Activated T-cell treated with anti-CD3 and anti-CD28 coated beads, Interleukin-2, amount 50 U/mL, for 24 hours (primary cell): ENCODE measurements at regions not wholly inside any gene's neighbourhood (a gene's known extent, or its start where the extent isn't known, plus 50 kb on each side); places are given as distances from the start of the nearest gene placed in this dataset.
"Not testable (repeated sequence)": the region's sequence is repeated elsewhere in the genome, so short reads cannot be mapped to it uniquely, and the experiment has no call there.

ENCODE experiments used
- DNase-seq: peaks from one replicate; pipeline ENCODE4 v3.0.0-alpha.2; 2020
- H3K27ac Mint-ChIP-seq: 2 replicates; pipeline ENCODE4 v1.8.0; 2020; ENCODE audit warnings: mild to moderate bottlenecking, mixed read lengths
- H3K27me3 Mint-ChIP-seq: 2 replicates; pipeline ENCODE4 v1.8.0; 2020; ENCODE audit warnings: mixed read lengths
- H3K36me3 Mint-ChIP-seq: 2 replicates; pipeline ENCODE4 v1.8.0; 2020; ENCODE audit warnings: low read depth, mixed read lengths
- H3K4me1 Mint-ChIP-seq: 2 replicates; pipeline ENCODE4 v1.8.0; 2020; ENCODE audit warnings: low read depth, mixed read lengths
- H3K4me3 Mint-ChIP-seq: 2 replicates; pipeline ENCODE4 v1.8.0; 2020; ENCODE audit warnings: mild to moderate bottlenecking, moderate library complexity, mixed read lengths
- H3K9me3 Mint-ChIP-seq: 2 replicates; pipeline ENCODE4 v1.8.0; 2020; ENCODE audit warnings: mixed read lengths

- Mint-ChIP-seq H3K27me3 (no peaks in the 10 kb centered on the region), H3K4me1 (no peaks in the 10 kb centered on the region), H3K27ac (no peak overlapping the region), H3K36me3 (no peaks in the 10 kb centered on the region), H3K4me3 (no peak overlapping the region), H3K9me3 (no peaks in the 10 kb centered on the region)
- DNase-seq: no peak
Measured at GRCh38 chr10:35827783-35828182, 185.7 kb upstream of the FZD8 start.

DNA sequence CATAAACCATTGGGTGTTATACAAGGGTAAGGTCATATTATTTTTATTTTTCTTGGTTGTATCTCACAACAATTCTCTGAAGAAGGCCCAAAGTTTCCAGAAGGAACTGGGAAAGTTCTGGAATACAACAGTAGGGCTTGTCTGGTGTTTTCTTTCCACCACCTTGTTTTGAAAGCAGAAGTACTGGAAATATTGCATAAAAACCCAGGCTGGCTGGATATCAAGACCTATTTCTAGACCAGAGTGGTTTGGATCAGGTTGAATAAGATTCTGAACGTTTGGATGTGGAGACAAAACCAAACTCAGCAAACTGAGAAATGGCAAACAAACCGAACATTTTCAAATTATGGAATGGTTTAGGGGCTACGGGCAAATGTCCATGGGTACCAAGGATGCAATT lies 182.6 kb upstream of the FZD8 start:
- no peak overlapping the region for H3K27ac Mint-ChIP-seq
- no peak overlapping the region for H3K4me3 Mint-ChIP-seq
- H3K9me3 Mint-ChIP-seq: no peaks in the 10 kb centered on the region
- no peak for DNase-seq
- no peaks in the 10 kb centered on the region for H3K36me3 Mint-ChIP-seq
- no peaks in the 10 kb centered on the region for H3K4me1 Mint-ChIP-seq
- H3K27me3 Mint-ChIP-seq: no peaks in the 10 kb centered on the region

DNA sequence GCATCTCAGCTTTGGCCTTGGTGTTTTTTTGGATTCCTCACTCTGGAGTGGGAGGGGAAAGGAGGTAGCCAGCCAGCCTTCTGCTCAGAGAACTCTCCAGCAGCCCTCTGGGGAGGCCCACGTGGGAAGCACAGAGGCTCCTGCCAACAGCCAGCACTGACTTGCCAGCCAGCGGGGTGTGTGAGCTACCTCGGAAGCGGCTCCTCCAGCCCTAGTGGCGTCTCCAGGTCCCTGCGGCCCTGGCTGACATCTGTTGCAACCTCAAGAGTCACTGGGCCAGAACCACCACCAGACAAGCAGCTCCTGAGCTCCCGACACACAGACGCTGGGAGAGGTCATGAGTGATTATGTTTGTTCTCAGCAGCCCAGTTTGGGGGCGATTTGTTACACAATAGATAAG lies 180.2 kb upstream of the FZD8 start:
- H3K4me3 Mint-ChIP-seq: no peak overlapping the region
- no peaks in the 10 kb centered on the region for H3K27me3 Mint-ChIP-seq
- no peaks in the 10 kb centered on the region for H3K4me1 Mint-ChIP-seq
- no peak for DNase-seq
- H3K27ac Mint-ChIP-seq: no peak overlapping the region
- no peaks in the 10 kb centered on the region for H3K36me3 Mint-ChIP-seq
- no peaks in the 10 kb centered on the region for H3K9me3 Mint-ChIP-seq

DNA sequence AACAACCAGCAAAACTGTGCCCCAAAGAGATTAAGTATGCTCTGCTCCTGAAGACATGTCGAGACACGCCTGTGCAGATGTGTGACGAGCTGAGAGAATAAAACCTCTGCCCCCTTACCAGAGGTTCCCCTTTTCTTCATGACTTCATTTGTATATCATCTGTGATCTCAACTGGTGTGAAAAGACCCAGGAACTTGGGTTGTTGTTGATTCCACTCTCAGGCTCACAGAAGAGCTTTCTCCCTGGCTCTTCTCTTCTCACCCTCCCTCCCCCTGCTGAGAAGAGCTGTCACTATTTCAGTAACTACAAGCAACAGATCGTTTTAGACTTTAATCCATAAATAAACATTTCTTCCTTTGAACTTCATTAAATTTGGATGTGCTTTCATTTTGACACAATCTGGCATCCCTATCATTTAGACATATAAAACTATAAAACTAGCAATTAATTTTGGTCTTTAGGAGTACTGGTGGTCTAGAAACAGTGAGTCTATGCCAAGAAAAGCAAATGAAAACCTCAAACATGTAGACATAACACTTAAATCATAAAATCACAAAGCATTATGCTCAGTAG lies 179.3 kb upstream of the FZD8 start:
- no peak for DNase-seq
- Mint-ChIP-seq H3K36me3 (no peaks in the 10 kb centered on the region), H3K27me3 (no peaks in the 10 kb centered on the region), H3K4me3 (no peak overlapping the region), H3K27ac (no peak overlapping the region), H3K4me1 (no peaks in the 10 kb centered on the region), H3K9me3 (no peaks in the 10 kb centered on the region)

GRCh38 chr10:35819736-35820135 lies 177.6 kb upstream of the FZD8 start:
- H3K27me3 Mint-ChIP-seq: no peaks in the 10 kb centered on the region
- no peak overlapping the region for H3K27ac Mint-ChIP-seq

GRCh38 chr10:35819011-35819410 lies 176.9 kb upstream of the FZD8 start:
- Mint-ChIP-seq H3K36me3 (no peaks in the 10 kb centered on the region), H3K9me3 (peaks cover 2% of the 10 kb centered on the region), H3K27me3 (no peaks in the 10 kb centered on the region), H3K4me1 (no peaks in the 10 kb centered on the region), H3K4me3 (no peak overlapping the region), H3K27ac (no peak overlapping the region)
- no peak for DNase-seq

More at GRCh38 chr10:35819736-35820135, 177.6 kb upstream of the FZD8 start:
- H3K4me1 Mint-ChIP-seq: no peaks in the 10 kb centered on the region
- H3K4me3 Mint-ChIP-seq: no peak overlapping the region
- peaks cover 2% of the 10 kb centered on the region for H3K9me3 Mint-ChIP-seq
- no peaks in the 10 kb centered on the region for H3K36me3 Mint-ChIP-seq
- no peak for DNase-seq

GRCh38 chr10:35817109-35817508 lies 175.0 kb upstream of the FZD8 start:
- DNase-seq, H3K27me3 Mint-ChIP-seq, H3K4me3 Mint-ChIP-seq, H3K4me1 Mint-ChIP-seq, H3K9me3 Mint-ChIP-seq, H3K36me3 Mint-ChIP-seq, H3K27ac Mint-ChIP-seq: not testable (repeated sequence)

- Mint-ChIP-seq H3K27me3 (no peaks in the 10 kb centered on the region), H3K27ac (no peak overlapping the region), H3K4me3 (no peak overlapping the region), H3K36me3 (no peaks in the 10 kb centered on the region), H3K4me1 (no peaks in the 10 kb centered on the region), H3K9me3 (peaks cover 4% of the 10 kb centered on the region)
- DNase-seq: no peak
Measured at GRCh38 chr10:35813219-35813618, 171.1 kb upstream of the FZD8 start.

- Mint-ChIP-seq H3K9me3 (peaks cover 4% of the 10 kb centered on the region), H3K4me1 (no peaks in the 10 kb centered on the region), H3K4me3 (no peak overlapping the region), H3K27ac (no peak overlapping the region), H3K36me3 (no peaks in the 10 kb centered on the region), H3K27me3 (no peaks in the 10 kb centered on the region)
- DNase-seq: no peak
Measured at GRCh38 chr10:35808344-35808743, 166.2 kb upstream of the FZD8 start.

GRCh38 chr10:35803046-35803445 lies 160.9 kb upstream of the FZD8 start:
- no peak overlapping the region for H3K27ac Mint-ChIP-seq
- H3K27me3 Mint-ChIP-seq: no peaks in the 10 kb centered on the region
- peaks cover 3% of the 10 kb centered on the region for H3K9me3 Mint-ChIP-seq
- no peaks in the 10 kb centered on the region for H3K36me3 Mint-ChIP-seq
- DNase-seq: no peak
- no peak overlapping the region for H3K4me3 Mint-ChIP-seq
- H3K4me1 Mint-ChIP-seq: no peaks in the 10 kb centered on the region

DNA sequence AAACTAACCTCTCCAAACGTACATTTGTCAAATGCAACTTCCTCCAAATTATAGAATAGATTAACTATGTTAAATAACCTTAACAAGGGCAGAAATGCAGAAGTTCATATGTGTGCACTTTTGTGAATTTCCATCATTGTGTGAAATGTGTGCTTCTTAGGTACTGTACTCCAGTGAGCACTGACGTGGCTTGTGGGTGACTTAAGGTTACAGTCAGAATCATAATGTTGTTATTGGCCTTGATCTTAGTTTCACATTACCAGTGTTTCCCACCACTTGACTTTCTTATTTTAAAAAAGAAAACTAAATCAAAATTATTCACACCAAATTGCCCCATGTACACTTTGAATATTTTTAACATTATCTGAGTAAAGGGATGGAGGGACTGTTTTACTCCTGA lies 155.1 kb upstream of the FZD8 start:
- H3K36me3 Mint-ChIP-seq: no peaks in the 10 kb centered on the region
- H3K4me1 Mint-ChIP-seq: no peaks in the 10 kb centered on the region
- peaks cover 2% of the 10 kb centered on the region for H3K27me3 Mint-ChIP-seq
- no peak for DNase-seq
- no peaks in the 10 kb centered on the region for H3K9me3 Mint-ChIP-seq
- no peak overlapping the region for H3K27ac Mint-ChIP-seq
- H3K4me3 Mint-ChIP-seq: no peak overlapping the region

GRCh38 chr10:35795131-35795824 lies 153.2 kb upstream of the FZD8 start:
- no peak overlapping the region for H3K4me3 Mint-ChIP-seq
- DNase-seq: no peak
- no peaks in the 10 kb centered on the region for H3K36me3 Mint-ChIP-seq
- H3K27ac Mint-ChIP-seq: no peak overlapping the region
- H3K4me1 Mint-ChIP-seq: no peaks in the 10 kb centered on the region
- no peaks in the 10 kb centered on the region for H3K9me3 Mint-ChIP-seq
- peaks cover 2% of the 10 kb centered on the region for H3K27me3 Mint-ChIP-seq

DNA sequence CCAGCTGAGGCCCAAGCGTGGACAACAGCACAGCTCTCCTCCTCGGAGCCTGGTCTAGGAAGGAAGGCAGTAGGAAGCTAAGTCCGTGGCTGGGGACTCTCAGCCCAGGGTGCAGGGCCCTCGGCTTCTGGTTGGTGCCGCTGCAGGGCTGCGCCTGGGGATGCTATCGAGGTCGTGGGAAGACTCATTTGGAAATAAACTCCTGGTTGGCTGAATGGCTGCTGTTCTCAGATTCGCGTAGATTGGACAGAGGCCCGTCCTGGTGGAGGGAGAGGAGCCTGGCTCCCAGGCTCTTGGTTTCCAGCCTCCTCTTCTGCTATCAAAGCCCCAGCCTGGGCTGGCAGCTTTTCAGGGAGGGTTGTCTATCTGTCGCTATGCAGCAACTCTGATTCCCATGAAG lies 152.6 kb upstream of the FZD8 start:
- Mint-ChIP-seq H3K9me3 (no peaks in the 10 kb centered on the region), H3K27me3 (peaks cover 2% of the 10 kb centered on the region), H3K27ac (no peak overlapping the region), H3K4me3 (no peak overlapping the region), H3K4me1 (no peaks in the 10 kb centered on the region), H3K36me3 (no peaks in the 10 kb centered on the region)
- no peak for DNase-seq

DNA sequence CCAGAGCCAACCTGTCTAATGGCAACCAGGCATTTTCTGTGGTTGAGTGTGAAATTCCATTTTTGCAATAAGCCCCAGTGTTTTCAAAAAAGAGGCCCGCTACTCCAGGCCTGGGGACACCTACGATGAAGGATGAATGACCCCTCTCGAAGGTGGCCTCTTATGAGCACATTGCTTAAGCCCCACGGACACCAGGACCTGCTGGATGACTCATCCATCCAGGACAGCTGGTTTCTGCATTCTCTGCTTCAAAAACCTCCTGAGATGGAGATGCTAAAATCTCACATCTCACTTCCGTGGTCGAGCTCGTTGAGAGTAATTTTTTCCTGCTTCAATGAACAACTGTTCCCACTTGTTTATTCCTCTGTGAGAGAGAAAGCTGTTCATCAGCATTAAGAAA lies 150.2 kb upstream of the FZD8 start:
- no peak overlapping the region for H3K27ac Mint-ChIP-seq
- H3K36me3 Mint-ChIP-seq: no peaks in the 10 kb centered on the region
- no peak for DNase-seq
- no peaks in the 10 kb centered on the region for H3K9me3 Mint-ChIP-seq
- H3K4me3 Mint-ChIP-seq: no peak overlapping the region
- peaks cover 2% of the 10 kb centered on the region for H3K27me3 Mint-ChIP-seq
- H3K4me1 Mint-ChIP-seq: no peaks in the 10 kb centered on the region

DNA sequence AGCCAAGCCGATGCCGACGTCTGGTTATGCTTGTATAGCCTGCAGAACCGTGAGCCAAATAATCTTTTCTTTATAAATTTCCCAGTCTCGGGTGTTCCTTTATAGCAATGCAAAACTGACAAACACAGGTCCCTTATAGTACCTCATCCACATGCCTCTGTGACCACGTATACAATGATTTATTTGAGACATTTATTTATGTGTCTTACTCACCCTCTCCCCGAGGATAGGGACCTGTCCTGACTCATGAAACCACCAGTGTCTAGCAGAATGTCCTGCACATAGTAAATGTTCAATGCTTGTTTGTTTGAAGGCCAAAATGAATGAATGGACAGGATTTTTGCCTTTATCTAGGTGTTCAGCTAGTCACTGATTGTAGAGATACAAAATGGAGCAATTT lies 147.9 kb upstream of the FZD8 start:
- Mint-ChIP-seq H3K27me3 (no peaks in the 10 kb centered on the region), H3K9me3 (peaks cover 5% of the 10 kb centered on the region), H3K36me3 (no peaks in the 10 kb centered on the region), H3K27ac (no peak overlapping the region), H3K4me3 (no peak overlapping the region), H3K4me1 (no peaks in the 10 kb centered on the region)
- DNase-seq: no peak

GRCh38 chr10:35784751-35785150 lies 142.7 kb upstream of the FZD8 start:
- no peak overlapping the region for H3K4me3 Mint-ChIP-seq
- DNase-seq: no peak
- no peak overlapping the region for H3K27ac Mint-ChIP-seq
- H3K9me3 Mint-ChIP-seq: peaks cover 5% of the 10 kb centered on the region
- peaks cover 2% of the 10 kb centered on the region for H3K27me3 Mint-ChIP-seq
- H3K36me3 Mint-ChIP-seq: no peaks in the 10 kb centered on the region
- no peaks in the 10 kb centered on the region for H3K4me1 Mint-ChIP-seq
